GM12873 (cell line): ENCODE measurements at regions not wholly inside any gene's neighbourhood (a gene's known extent, or its start where the extent isn't known, plus 50 kb on each side); places are given as distances from the start of the nearest gene placed in this dataset.

Experiments used
- CTCF ChIP-seq: IDR thresholded peaks from 2 replicates; pipeline ENCODE4 v1.5.1; 2012; ENCODE audit warnings: low read depth, mild to moderate bottlenecking, moderate library complexity, low read length, control low read depth; ENCODE audit not compliant: insufficient read depth; ENCODE audit errors: missing control alignments

- no peak for TF ChIP-seq CTCF
Observed at GRCh38 chr15:47514200-47514652, 203.1 kb upstream of the SEMA6D start.

GRCh38 chr15:47516558-47516957, 200.7 kb upstream of the SEMA6D start:
- no peak for TF ChIP-seq CTCF

GRCh38 chr15:47516972-47517371, 200.3 kb upstream of the SEMA6D start:
- no peak for TF ChIP-seq CTCF

- TF ChIP-seq CTCF = no peak
Observed at GRCh38 chr15:47517737-47518136, 199.6 kb upstream of the SEMA6D start.

- TF ChIP-seq CTCF = no peak
Observed at GRCh38 chr15:47523681-47524475, 193.4 kb upstream of the SEMA6D start.

GRCh38 chr15:47529241-47529640, 188.1 kb upstream of the SEMA6D start:
- TF ChIP-seq CTCF = no peak

- TF ChIP-seq CTCF = no peak
Observed at GRCh38 chr15:47534673-47535072, 182.6 kb upstream of the SEMA6D start.
